ENCODE measurements at regions not wholly inside any gene's neighbourhood (a gene's known extent, or its start where the extent isn't known, plus 50 kb on each side); places are given as distances from the start of the nearest gene placed in this dataset.
A peak's percentile ranks its signal among the peaks of the same experiment; 100 is the strongest.

DNA sequence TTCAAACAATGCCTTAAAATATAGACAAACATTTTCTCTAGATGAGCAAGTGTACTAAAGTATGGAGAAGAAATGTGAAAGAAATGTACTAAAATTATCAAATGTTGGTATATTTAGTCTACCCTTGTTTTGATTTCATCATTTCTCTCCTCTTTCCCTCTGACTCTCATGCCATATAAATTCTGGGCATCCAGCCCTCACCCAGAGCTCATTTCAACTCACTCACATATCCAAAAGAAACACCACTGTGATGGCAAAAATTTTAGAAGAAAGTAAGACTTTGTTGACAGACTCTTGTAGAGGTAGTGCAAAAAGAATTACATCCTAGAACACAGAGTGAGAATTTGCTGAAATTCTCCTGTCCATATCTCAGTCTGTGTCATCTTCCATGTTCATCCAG is 377.8 kb upstream of the SUCLG2 start:
- DNase-seq, result no peak

DNA sequence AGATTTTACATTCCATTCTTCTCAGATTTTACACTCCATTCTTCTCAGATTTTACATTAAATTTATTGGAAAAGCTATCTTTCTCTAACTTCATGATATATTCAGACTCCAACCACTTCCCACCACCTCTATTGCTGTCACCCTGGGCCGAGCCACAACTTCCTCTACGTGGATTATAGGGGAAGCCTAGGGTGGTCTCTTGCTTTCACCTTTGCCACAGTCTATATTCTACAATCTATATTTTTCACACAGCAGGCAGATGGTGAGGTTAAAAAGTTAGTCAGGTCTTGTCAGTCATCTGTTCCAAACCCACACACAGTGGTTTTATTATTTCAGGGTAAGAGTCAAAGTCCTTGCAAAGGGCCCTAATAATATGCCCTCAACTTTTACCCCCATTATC is 370.8 kb upstream of the SUCLG2 start:
- DNase-seq, result no peak

DNA sequence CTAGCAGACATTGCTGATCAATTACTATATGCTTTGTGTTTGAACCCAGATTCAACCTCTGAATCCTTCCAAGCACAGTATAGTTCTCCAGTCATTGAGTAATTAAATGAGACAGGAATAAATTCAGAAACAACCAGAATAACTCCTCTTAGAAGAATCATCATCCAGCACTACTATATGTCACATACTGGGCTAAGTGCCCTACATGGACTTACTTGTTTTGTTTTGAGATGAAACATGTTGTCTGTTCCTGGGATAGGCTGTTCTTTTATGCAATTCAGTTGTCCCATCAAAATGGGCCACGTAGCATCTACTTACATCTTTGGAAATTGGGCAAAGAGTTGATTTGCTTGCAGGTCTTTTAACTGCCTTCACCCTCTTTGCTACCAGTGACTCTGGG is 365.5 kb upstream of the SUCLG2 start:
- no peak for DNase-seq

- no peak for DNase-seq
These were observed 363.9 kb upstream of the SUCLG2 start for GRCh38 chr3:68018275-68018674.

GRCh38 chr3:68017069-68017468 is 362.7 kb upstream of the SUCLG2 start:
- no peak for DNase-seq

- DNase-seq, result no peak
These were observed 355.5 kb upstream of the SUCLG2 start for GRCh38 chr3:68009900-68010299.

GRCh38 chr3:68007621-68008226 is 353.3 kb upstream of the SUCLG2 start:
- DNase-seq, result peak; percentile 52

DNA sequence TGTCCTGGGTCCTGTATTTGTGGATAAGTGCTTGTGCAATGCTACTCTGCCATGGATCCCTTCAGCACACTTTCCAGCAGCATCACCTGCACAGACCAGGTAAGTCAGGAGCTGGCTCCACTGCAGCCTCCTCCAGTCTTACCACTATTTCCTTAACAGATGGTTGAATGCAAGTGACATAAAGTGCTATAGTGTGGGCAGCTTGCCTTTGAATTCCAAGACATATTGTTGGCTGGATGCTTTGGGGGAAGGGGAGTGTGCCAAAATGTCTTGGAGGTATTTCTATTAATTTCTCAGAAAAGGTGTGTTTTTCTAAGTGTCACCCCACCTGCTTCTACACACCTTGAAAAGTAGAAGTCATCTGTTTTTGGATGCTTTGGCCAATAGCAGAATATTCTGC is 352.2 kb upstream of the SUCLG2 start:
- no peak for DNase-seq

- no peak for DNase-seq
These were observed 349.7 kb upstream of the SUCLG2 start for GRCh38 chr3:68004091-68004490.

GRCh38 chr3:67998281-67998680 is 343.9 kb upstream of the SUCLG2 start:
- no peak for DNase-seq

- no peak for DNase-seq
These were observed 340.8 kb upstream of the SUCLG2 start for GRCh38 chr3:67995206-67995605.

DNA sequence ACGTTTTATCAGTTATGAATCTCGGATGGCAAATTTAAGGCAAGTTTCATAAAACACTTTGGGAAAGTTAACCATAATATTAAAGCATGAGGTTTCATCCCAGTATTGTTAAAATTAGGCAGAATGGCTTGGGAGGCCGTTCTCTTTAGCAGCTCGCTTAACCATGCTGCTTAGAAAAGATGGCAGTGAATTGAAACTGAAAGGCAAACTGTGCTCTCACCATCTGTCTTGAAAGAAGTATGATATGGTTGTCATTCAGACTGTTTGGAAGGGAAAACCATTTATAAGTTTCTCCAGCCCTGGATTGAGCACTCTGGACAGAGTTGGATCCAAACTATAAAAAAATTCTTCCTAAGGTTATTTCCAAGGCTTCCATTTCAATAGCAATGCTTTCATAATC is 332.3 kb upstream of the SUCLG2 start:
- DNase-seq, result no peak

GRCh38 chr3:67983166-67983565 is 328.8 kb upstream of the SUCLG2 start:
- DNase-seq, result no peak

- no peak for DNase-seq
These were observed 326.7 kb upstream of the SUCLG2 start for GRCh38 chr3:67981077-67981476.

DNA sequence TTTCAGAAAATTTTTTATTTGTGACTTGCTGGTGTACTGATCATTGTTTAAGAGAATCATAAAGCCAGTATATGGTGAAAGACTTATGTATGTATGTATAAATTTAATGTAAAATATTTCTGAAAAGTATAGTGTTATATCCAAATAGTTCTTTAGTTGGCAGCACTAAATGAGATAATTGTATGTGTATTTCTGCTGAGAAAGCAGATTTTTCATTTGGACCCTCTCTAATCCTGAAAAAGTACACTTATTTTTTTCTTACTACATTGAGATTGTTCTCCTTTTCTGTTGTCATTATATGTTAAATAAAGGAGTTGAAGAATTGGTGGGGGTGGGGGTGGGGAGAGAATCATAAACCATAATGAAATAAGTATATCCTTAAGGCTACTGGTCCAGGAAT is 324.9 kb upstream of the SUCLG2 start:
- no peak for DNase-seq

DNA sequence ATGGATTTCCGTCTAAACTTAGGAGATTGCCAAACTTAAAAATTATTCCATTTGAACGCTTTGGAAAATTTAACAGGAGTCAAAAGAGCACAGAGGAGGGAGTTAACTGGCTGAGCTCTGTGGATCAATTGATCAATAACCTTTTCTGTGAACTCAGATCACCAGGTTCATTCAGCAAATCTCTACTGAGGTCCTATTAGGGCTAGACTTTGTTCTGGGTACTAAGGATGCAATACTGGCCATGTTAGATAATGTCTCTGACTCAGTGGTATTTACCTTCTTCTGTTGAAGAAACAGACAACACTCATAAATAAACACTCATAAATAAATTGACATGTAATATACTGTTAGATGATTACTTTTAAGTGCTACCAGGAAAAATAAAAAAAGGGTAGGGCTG is 323.4 kb upstream of the SUCLG2 start:
- no peak for DNase-seq

DNA sequence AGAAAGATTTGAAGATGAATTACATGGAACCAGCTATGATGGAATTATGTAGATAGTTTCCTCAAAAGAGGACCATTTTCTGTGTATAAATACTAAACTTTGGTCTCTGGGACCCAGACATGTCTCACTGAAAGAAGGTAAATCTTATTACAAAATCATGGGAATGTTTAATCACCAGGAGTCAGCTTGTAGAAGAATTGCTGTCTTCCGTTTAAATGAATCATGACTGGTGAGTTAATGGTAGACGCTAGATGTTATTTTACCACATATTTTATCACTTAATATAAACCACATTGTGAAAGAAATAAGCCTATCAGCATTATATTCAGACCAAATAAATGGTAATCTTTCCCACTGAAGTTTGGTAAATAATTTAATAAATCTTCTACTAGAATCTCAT is 322.3 kb upstream of the SUCLG2 start:
- DNase-seq, result no peak

DNA sequence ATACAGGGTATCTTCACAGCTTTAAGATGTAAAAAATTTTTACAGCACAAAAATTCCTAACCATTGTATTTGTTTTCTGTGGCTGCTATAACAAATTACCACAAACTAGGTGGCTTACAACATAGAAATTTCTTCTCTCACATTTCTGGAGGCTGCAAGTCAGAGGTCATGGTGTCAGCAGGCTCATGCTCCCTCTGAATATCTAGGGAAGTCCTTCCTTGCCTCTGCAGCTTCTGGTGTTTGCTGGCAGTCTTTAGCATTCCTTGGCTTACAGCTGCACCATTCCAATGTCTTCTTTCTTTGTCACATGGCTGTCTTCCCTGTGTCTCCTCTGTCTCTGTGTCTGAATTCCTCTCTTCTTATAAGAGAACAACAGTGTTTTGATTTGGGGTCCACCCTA is 310.2 kb upstream of the SUCLG2 start:
- no peak for DNase-seq

GRCh38 chr3:67957268-67957667 is 302.9 kb upstream of the SUCLG2 start:
- no peak for DNase-seq

DNA sequence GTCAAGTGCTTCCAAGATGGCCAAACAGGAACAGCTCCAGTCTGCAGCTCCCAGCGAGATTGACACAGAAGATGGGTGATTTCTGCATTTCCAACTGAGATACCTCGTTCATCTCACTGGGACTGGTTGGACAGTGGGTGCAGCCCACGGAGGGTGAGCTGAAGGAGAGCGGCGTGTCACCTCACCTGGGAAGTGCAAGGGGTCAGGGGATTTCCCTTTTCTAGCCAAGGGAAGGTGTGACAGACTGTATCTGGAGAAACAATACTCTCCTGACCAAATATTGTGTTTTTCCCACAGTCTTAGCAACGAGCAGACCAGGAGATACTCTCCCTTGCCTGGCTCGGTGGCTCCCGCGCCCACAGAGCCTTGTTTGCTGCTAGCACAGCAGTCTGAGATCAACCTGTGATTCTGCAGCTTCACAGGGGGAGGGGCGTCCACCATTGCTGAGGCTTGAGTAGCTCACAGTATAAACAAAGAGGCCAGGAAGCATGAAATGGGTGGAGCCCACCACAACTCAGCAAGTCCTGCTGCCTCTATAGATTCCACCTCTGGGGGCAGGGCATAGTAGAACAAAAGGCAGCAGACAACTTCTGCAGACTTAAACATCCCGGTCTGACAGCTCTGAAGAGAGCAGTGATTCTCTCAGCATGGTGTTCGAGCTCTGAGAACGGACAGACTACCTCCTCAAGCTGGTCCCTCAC is 293.5 kb upstream of the SUCLG2 start:
- DNase-seq, result peak; percentile 65

GRCh38 chr3:67946436-67946835 is 292.0 kb upstream of the SUCLG2 start:
- DNase-seq, result no peak

DNA sequence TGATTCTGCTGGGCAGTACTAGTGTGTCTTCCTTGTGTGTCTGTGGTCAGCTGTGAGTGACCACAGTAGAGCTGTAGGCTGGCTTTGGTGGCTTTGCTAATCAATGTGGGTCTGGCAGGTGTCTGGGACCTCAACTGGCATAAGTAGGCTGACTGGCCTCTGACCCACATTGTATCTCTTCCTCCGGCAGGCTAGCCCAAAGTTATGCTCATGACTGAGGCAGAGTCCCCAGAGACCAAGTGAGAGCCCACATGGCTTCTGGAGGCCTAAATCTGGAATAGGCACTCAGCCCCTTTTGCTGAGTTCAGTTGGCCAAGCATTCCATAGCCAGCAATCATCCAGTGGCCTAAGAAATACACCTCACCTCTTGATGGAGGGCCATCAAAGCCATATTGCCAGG is 289.1 kb upstream of the SUCLG2 start:
- DNase-seq, result no peak

DNA sequence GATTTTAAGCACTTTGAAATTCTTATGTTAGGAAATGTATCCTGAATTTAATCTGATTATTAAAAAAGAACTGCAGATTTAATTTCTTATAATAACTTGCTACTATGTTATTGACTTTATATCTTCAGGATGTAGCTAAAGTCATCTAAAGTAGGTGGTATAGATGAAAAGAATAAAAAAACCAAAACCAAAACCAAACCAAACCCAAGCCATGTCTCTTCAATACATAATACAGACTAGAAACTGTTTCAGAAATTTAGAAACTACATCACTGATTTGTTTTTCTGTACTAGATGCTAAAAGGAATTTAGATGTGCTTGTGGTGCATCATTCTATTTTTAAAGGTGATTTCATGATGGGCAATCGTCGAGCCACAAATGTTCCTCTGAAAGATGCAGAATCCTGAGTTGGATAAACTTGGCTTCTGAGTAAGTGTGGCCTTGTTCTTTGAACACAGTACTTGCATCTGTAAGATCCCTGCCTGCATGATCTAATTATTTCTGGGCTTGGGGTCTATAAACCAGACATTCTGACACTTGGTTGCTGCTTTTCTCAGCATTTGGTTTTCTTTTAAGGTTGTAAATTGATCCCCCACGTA is 287.1 kb upstream of the SUCLG2 start:
- DNase-seq, result no peak

DNA sequence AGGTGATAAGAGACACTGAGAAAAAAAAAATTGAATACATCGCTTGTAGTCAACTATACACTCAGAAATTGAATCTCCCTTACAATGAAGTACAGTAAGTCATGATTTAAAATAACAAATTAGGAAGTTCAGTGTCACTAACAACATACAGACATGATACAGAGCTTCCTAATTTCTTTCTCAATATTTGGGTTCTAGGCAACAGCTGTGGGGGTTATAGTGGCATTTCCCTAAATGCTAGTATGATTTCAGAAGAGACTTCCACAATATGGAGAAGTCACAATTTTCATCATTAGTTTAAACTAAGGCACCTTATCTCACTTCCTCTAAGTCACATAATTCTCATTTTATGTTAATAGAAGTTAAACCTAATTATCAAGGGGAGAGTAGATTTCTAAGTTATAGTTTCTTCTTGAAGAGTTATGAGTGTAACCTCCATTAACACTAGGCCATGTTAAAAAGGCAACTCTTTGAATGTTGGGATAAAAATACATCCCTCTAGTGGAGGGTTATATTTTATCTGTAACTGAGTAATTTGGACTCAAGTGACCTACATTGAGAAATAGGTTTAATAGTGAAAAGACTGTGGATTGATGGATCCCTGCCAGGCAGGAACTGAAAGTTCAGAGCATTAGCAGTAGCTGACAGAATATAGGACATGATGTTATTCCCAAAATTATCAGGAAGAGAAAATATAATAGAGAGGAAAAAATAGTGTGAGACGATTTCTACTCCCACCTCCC is 286.0 kb upstream of the SUCLG2 start:
- DNase-seq, result no peak

Data from activated T-cell treated with anti-CD3 and anti-CD28 coated beads, Interleukin-2, amount 50 U/mL, for 1 hour (primary cell).